C1 segment of cervical spinal cord (tissue), 14 donors: ENCODE measurements at regions not wholly inside any gene's neighbourhood (a gene's known extent, or its start where the extent isn't known, plus 50 kb on each side); places are given as distances from the start of the nearest gene placed in this dataset.
"Not testable (repeated sequence)": the region's sequence is repeated elsewhere in the genome, so short reads cannot be mapped to it uniquely, and the experiment has no call there.

Experiments used
- DNase-seq, 14 donors: peaks; one replicate each; lab custom pipeline; 2025; lab: John Stamatoyannopoulos, UW

- no peak for DNase-seq
Measured at GRCh38 chr21:25243808-25244207, 363.5 kb downstream of the MRPL39 start.

- no peak for DNase-seq
Measured at GRCh38 chr21:25240974-25241373, 366.3 kb downstream of the MRPL39 start.

- no peak for DNase-seq
Measured at GRCh38 chr21:25234857-25235801, 372.2 kb downstream of the MRPL39 start.

- DNase-seq: no peak
Measured at GRCh38 chr21:25220954-25221353, 386.3 kb downstream of the MRPL39 start.

GRCh38 chr21:25220169-25220568, 387.1 kb downstream of the MRPL39 start:
- no peak for DNase-seq

GRCh38 chr21:25215698-25216384, 391.4 kb downstream of the MRPL39 start:
- DNase-seq: no peak

- DNase-seq: no peak
Measured at GRCh38 chr21:25214676-25215075, 392.6 kb downstream of the MRPL39 start.

- no peak for DNase-seq
Measured at GRCh38 chr21:25199944-25200343, 407.3 kb downstream of the MRPL39 start.

GRCh38 chr21:25191141-25191540, 416.1 kb downstream of the MRPL39 start:
- no peak for DNase-seq

GRCh38 chr21:25189497-25189896, 417.8 kb downstream of the MRPL39 start:
- no peak for DNase-seq

GRCh38 chr21:25188677-25189079, 418.6 kb downstream of the MRPL39 start:
- no peak for DNase-seq

GRCh38 chr21:25186273-25186672, 421.0 kb downstream of the MRPL39 start:
- DNase-seq: no peak

GRCh38 chr21:25183577-25183976, 423.7 kb downstream of the MRPL39 start:
- DNase-seq: no peak

- not testable (repeated sequence) for DNase-seq
Measured at GRCh38 chr21:25181690-25182089, 425.6 kb downstream of the MRPL39 start.

- DNase-seq: no peak
Measured at GRCh38 chr21:25179116-25179515, 428.2 kb downstream of the MRPL39 start.

- DNase-seq: no peak
Measured at GRCh38 chr21:25176637-25177412, 430.5 kb downstream of the MRPL39 start.

GRCh38 chr21:25175938-25176337, 431.3 kb downstream of the MRPL39 start:
- DNase-seq: no peak

GRCh38 chr21:25171438-25171837, 435.8 kb downstream of the MRPL39 start:
- DNase-seq: no peak

GRCh38 chr21:25170681-25171080, 436.6 kb downstream of the MRPL39 start:
- no peak for DNase-seq

GRCh38 chr21:25169370-25169769, 437.9 kb downstream of the MRPL39 start:
- DNase-seq: no peak

GRCh38 chr21:25166904-25167303, 440.4 kb downstream of the MRPL39 start:
- not testable (repeated sequence) for DNase-seq

GRCh38 chr21:25161571-25161970, 445.7 kb downstream of the MRPL39 start:
- no peak for DNase-seq
